ENCODE measurements at regions not wholly inside any gene's neighbourhood (a gene's known extent, or its start where the extent isn't known, plus 50 kb on each side); places are given as distances from the start of the nearest gene placed in this dataset.

GRCh38 chr6:1187293-1188131 is 124.4 kb upstream of the FOXQ1 start:
- no peak for TF ChIP-seq EZH2phosphoT487 (IDR thresholded peaks at IDR 0.05)
- TF ChIP-seq EZH2 (IDR thresholded peaks at IDR 0.05) = no peak
